Hepatocyte (in vitro differentiated cells): ENCODE measurements at regions not wholly inside any gene's neighbourhood (a gene's known extent, or its start where the extent isn't known, plus 50 kb on each side); places are given as distances from the start of the nearest gene placed in this dataset.

ENCODE experiments used
- EZH2 ChIP-seq: fragments of 200-600 bp; sonication (generic); IDR thresholded peaks from 2 replicates; pipeline ENCODE4 v1.6.1; 2016; ENCODE audit warnings: antibody characterized with exemption, mild to moderate bottlenecking, borderline replicate concordance
- EZH2phosphoT487 ChIP-seq: fragments of 200-600 bp; sonication (generic); IDR thresholded peaks from one replicate; pipeline ENCODE4 v1.6.1; 2018; ENCODE audit warnings: antibody characterized with exemption, mild to moderate bottlenecking, low read depth, moderate library complexity; ENCODE audit not compliant: unreplicated experiment, severe bottlenecking
- TF ChIP-seq, protein P1 (sequence below): fragments of 200-600 bp; sonication (generic); IDR thresholded peaks from 2 replicates; pipeline ENCODE4 v1.5.1; 2016; ENCODE audit warnings: antibody characterized with exemption, mild to moderate bottlenecking; ENCODE audit not compliant: poor library complexity

DNA sequence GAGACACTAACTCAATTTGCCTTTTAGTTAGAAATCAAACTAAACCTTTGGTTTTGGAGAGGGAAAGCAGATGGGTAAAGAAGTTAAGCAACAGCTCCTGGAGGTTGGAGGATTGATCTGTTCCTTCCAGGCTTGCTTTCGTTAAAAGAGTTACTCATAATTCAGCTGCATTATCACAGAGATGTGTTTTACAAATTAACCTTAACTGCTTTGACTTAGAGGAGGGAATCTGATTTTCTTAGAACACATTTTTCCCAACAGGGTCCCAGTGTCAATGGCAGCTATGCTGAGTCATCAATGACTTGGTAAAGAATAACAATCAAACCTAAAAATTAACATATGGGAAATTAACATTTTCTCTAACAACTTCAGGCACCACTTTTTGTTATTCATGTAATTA, 113.4 kb downstream of the COPS8 start:
- TF ChIP-seq EZH2 = no peak
- TF ChIP-seq, protein P1, sequence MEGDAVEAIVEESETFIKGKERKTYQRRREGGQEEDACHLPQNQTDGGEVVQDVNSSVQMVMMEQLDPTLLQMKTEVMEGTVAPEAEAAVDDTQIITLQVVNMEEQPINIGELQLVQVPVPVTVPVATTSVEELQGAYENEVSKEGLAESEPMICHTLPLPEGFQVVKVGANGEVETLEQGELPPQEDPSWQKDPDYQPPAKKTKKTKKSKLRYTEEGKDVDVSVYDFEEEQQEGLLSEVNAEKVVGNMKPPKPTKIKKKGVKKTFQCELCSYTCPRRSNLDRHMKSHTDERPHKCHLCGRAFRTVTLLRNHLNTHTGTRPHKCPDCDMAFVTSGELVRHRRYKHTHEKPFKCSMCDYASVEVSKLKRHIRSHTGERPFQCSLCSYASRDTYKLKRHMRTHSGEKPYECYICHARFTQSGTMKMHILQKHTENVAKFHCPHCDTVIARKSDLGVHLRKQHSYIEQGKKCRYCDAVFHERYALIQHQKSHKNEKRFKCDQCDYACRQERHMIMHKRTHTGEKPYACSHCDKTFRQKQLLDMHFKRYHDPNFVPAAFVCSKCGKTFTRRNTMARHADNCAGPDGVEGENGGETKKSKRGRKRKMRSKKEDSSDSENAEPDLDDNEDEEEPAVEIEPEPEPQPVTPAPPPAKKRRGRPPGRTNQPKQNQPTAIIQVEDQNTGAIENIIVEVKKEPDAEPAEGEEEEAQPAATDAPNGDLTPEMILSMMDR = no peak
- TF ChIP-seq EZH2phosphoT487 = no peak
